ENCODE measurements at regions not wholly inside any gene's neighbourhood (a gene's known extent, or its start where the extent isn't known, plus 50 kb on each side); places are given as distances from the start of the nearest gene placed in this dataset.

GRCh38 chr2:228848638-228849037 lies 422.4 kb downstream of the PID1 start:
- Mint-ChIP-seq H3K9me3 (peaks cover 0 to 25% (median 5%) of the 10 kb centered on the region in 5 donors), H3K4me3 (no peak overlapping the region), H3K27me3 (no peaks in the 10 kb centered on the region), H3K36me3 (no peaks in the 10 kb centered on the region), H3K27ac (no peak overlapping the region), H3K4me1 (no peaks in the 10 kb centered on the region)
- no peaks in the 10 kb centered on the region for H3K9me3 ChIP-seq (ENCODE audit: low read length)
- no peak for DNase-seq
- CTCF ChIA-PET, result no interaction called here
- no peak overlapping the region for H3K4me3 ChIP-seq (ENCODE audit: low read length)
- no peaks in the 10 kb centered on the region for H3K36me3 ChIP-seq (ENCODE audit: insufficient read depth, low read length)
- POLR2A ChIA-PET, result no interaction called here
- no peaks in the 10 kb centered on the region for H3K27me3 ChIP-seq (ENCODE audit: insufficient read depth, low read length, poor library complexity, severe bottlenecking)
- no peak overlapping the region for H3K27ac ChIP-seq (ENCODE audit: low read depth, low read length)
- no peaks in the 10 kb centered on the region for H3K4me1 ChIP-seq (ENCODE audit: insufficient read depth, low read length)

DNA sequence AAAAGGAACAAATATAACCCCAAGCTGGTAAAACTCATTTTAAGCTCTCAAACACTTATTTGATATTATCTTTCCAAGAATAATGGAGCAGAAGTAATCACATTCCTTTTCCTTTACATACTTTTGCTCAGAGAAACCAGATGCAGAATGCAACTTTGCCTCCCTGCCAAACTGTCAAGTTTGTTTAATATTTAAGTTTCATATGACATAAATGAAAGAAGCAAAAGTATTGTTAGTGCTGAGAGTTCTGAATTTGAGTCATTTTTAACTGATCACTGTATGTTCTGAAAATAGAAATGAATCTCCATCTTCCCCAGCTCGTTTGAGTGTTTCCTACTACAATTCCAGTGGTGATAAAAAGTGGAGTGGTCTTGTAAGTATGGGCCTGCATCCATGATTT lies 423.4 kb downstream of the PID1 start:
- ChIA-PET CTCF (no interaction called here), POLR2A (no interaction called here)
- no peaks in the 10 kb centered on the region for H3K36me3 Mint-ChIP-seq
- no peak overlapping the region for H3K27ac Mint-ChIP-seq
- H3K4me3 ChIP-seq (ENCODE audit: low read length), result no peak overlapping the region
- H3K4me1 Mint-ChIP-seq, result no peaks in the 10 kb centered on the region
- no peaks in the 10 kb centered on the region for H3K27me3 Mint-ChIP-seq
- no peaks in the 10 kb centered on the region for H3K36me3 ChIP-seq (ENCODE audit: insufficient read depth, low read length)
- DNase-seq, result no peak
- no peak overlapping the region for H3K27ac ChIP-seq (ENCODE audit: low read depth, low read length)
- H3K9me3 Mint-ChIP-seq, result peaks cover 0 to 25% (median 4%) of the 10 kb centered on the region in 5 donors
- H3K4me1 ChIP-seq (ENCODE audit: insufficient read depth, low read length), result no peaks in the 10 kb centered on the region
- no peak overlapping the region for H3K4me3 Mint-ChIP-seq
- no peaks in the 10 kb centered on the region for H3K9me3 ChIP-seq (ENCODE audit: low read length)
- H3K27me3 ChIP-seq (ENCODE audit: insufficient read depth, low read length, poor library complexity, severe bottlenecking), result no peaks in the 10 kb centered on the region

- H3K36me3 ChIP-seq (ENCODE audit: insufficient read depth, low read length), result no peaks in the 10 kb centered on the region
- ChIA-PET CTCF (no interaction called here), POLR2A (no interaction called here)
- H3K4me1 Mint-ChIP-seq, result no peaks in the 10 kb centered on the region
- H3K27ac Mint-ChIP-seq, result no peak overlapping the region
- no peak for DNase-seq
- H3K9me3 ChIP-seq (ENCODE audit: low read length), result no peaks in the 10 kb centered on the region
- H3K27me3 ChIP-seq (ENCODE audit: insufficient read depth, low read length, poor library complexity, severe bottlenecking), result no peaks in the 10 kb centered on the region
- H3K36me3 Mint-ChIP-seq, result no peaks in the 10 kb centered on the region
- H3K4me3 ChIP-seq (ENCODE audit: low read length), result no peak overlapping the region
- no peaks in the 10 kb centered on the region for H3K4me1 ChIP-seq (ENCODE audit: insufficient read depth, low read length)
- peaks cover 0 to 16% (median 3%) of the 10 kb centered on the region in 5 donors for H3K9me3 Mint-ChIP-seq
- H3K27me3 Mint-ChIP-seq, result no peaks in the 10 kb centered on the region
- no peak overlapping the region for H3K4me3 Mint-ChIP-seq
- no peak overlapping the region for H3K27ac ChIP-seq (ENCODE audit: low read depth, low read length)
These were observed 424.9 kb downstream of the PID1 start for GRCh38 chr2:228846161-228846560.

- Histone ChIP-seq H3K27ac (ENCODE audit: low read depth, low read length) (no peak overlapping the region), H3K36me3 (ENCODE audit: insufficient read depth, low read length) (no peaks in the 10 kb centered on the region), H3K4me3 (ENCODE audit: low read length) (no peak overlapping the region), H3K4me1 (ENCODE audit: insufficient read depth, low read length) (no peaks in the 10 kb centered on the region), H3K9me3 (ENCODE audit: low read length) (no peaks in the 10 kb centered on the region), H3K27me3 (ENCODE audit: insufficient read depth, low read length, poor library complexity, severe bottlenecking) (no peaks in the 10 kb centered on the region)
- Mint-ChIP-seq H3K4me1 (no peaks in the 10 kb centered on the region), H3K36me3 (no peaks in the 10 kb centered on the region), H3K9me3 (peaks cover 0 to 11% (median 3%) of the 10 kb centered on the region in 5 donors), H3K4me3 (no peak overlapping the region), H3K27ac (no peak overlapping the region), H3K27me3 (no peaks in the 10 kb centered on the region)
- DNase-seq, result no peak
- CTCF ChIA-PET, result no interaction called here
- POLR2A ChIA-PET, result no interaction called here
These were observed 425.7 kb downstream of the PID1 start for GRCh38 chr2:228845162-228845925.

DNA sequence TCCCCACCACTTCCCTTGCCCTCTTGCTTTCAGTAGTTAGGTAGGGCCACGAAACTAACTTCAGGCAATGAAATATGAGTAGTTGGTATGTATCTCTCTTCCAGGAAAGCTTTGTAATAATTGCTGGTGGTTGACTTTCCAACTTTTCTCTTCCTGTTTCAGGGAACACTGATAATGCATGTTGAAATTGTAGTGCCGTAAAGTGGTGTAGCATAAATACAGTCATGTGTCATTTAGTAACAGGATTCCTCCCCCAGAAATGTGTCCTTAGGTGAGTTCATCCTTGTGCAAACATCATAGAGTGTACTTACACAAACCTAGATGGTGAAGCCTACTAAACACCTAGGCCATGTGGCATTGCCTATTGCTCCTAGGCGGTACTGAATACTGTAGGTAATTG lies 429.2 kb downstream of the PID1 start:
- no peak overlapping the region for H3K27ac Mint-ChIP-seq
- CTCF ChIA-PET, result no interaction called here
- H3K27me3 Mint-ChIP-seq, result no peaks in the 10 kb centered on the region
- no peaks in the 10 kb centered on the region for H3K4me1 ChIP-seq (ENCODE audit: insufficient read depth, low read length)
- no peaks in the 10 kb centered on the region for H3K36me3 ChIP-seq (ENCODE audit: insufficient read depth, low read length)
- no peak for DNase-seq
- POLR2A ChIA-PET, result no interaction called here
- no peak overlapping the region for H3K4me3 Mint-ChIP-seq
- H3K4me1 Mint-ChIP-seq, result no peaks in the 10 kb centered on the region
- H3K27ac ChIP-seq (ENCODE audit: low read depth, low read length), result no peak overlapping the region
- peaks cover 0 to 13% (median 3%) of the 10 kb centered on the region in 5 donors for H3K9me3 Mint-ChIP-seq
- H3K27me3 ChIP-seq (ENCODE audit: insufficient read depth, low read length, poor library complexity, severe bottlenecking), result no peaks in the 10 kb centered on the region
- H3K4me3 ChIP-seq (ENCODE audit: low read length), result no peak overlapping the region
- H3K36me3 Mint-ChIP-seq, result no peaks in the 10 kb centered on the region
- no peaks in the 10 kb centered on the region for H3K9me3 ChIP-seq (ENCODE audit: low read length)

GRCh38 chr2:228841475-228841874 lies 429.6 kb downstream of the PID1 start:
- H3K9me3 Mint-ChIP-seq, result peaks cover 0 to 10% (median 3%) of the 10 kb centered on the region in 5 donors
- POLR2A ChIA-PET, result no interaction called here

DNA sequence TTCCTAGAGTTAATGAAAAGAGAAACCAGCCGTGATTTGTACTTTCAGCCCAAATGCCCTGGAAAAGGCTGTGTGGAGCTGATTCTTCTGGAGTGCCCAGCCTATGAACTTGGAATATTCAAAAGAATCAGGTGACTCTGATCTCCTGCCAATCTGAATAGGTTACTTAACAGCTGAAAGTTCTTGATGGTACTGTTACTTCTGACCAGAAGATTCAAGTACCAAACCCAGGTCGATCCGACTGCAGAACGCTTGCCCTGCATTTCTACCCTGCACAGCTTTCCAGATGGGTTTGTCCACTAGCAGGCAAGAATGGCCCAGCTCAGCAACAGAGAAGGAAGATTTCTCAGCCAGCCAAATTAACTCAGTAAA lies 430.4 kb downstream of the PID1 start:
- DNase-seq, result no peak
- Histone ChIP-seq H3K4me1 (ENCODE audit: insufficient read depth, low read length) (no peaks in the 10 kb centered on the region), H3K27me3 (ENCODE audit: insufficient read depth, low read length, poor library complexity, severe bottlenecking) (no peaks in the 10 kb centered on the region), H3K4me3 (ENCODE audit: low read length) (no peak overlapping the region), H3K9me3 (ENCODE audit: low read length) (no peaks in the 10 kb centered on the region), H3K36me3 (ENCODE audit: insufficient read depth, low read length) (no peaks in the 10 kb centered on the region), H3K27ac (ENCODE audit: low read depth, low read length) (no peak overlapping the region)
- Mint-ChIP-seq H3K27me3 (no peaks in the 10 kb centered on the region), H3K4me3 (no peak overlapping the region), H3K27ac (no peak overlapping the region), H3K36me3 (no peaks in the 10 kb centered on the region), H3K4me1 (no peaks in the 10 kb centered on the region), H3K9me3 (peaks cover 0 to 8% (median 3%) of the 10 kb centered on the region in 5 donors)
- ChIA-PET POLR2A (no interaction called here), CTCF (no interaction called here)

More at GRCh38 chr2:228841475-228841874, 429.6 kb downstream of the PID1 start:
- H3K27ac Mint-ChIP-seq, result no peak overlapping the region
- no peak for DNase-seq
- H3K4me1 Mint-ChIP-seq, result no peaks in the 10 kb centered on the region
- H3K27me3 ChIP-seq (ENCODE audit: insufficient read depth, low read length, poor library complexity, severe bottlenecking), result no peaks in the 10 kb centered on the region
- H3K4me1 ChIP-seq (ENCODE audit: insufficient read depth, low read length), result no peaks in the 10 kb centered on the region
- H3K27me3 Mint-ChIP-seq, result no peaks in the 10 kb centered on the region
- no peaks in the 10 kb centered on the region for H3K9me3 ChIP-seq (ENCODE audit: low read length)
- H3K4me3 Mint-ChIP-seq, result no peak overlapping the region
- no peaks in the 10 kb centered on the region for H3K36me3 Mint-ChIP-seq
- no peak overlapping the region for H3K4me3 ChIP-seq (ENCODE audit: low read length)
- CTCF ChIA-PET, result no interaction called here
- no peak overlapping the region for H3K27ac ChIP-seq (ENCODE audit: low read depth, low read length)
- H3K36me3 ChIP-seq (ENCODE audit: insufficient read depth, low read length), result no peaks in the 10 kb centered on the region

- Histone ChIP-seq H3K4me1 (ENCODE audit: insufficient read depth, low read length) (no peaks in the 10 kb centered on the region), H3K27me3 (ENCODE audit: insufficient read depth, low read length, poor library complexity, severe bottlenecking) (no peaks in the 10 kb centered on the region), H3K27ac (ENCODE audit: low read depth, low read length) (no peak overlapping the region), H3K36me3 (ENCODE audit: insufficient read depth, low read length) (no peaks in the 10 kb centered on the region), H3K4me3 (ENCODE audit: low read length) (no peak overlapping the region), H3K9me3 (ENCODE audit: low read length) (no peaks in the 10 kb centered on the region)
- H3K9me3 Mint-ChIP-seq, result peaks cover 2 to 8% (median 3%) of the 10 kb centered on the region in 5 donors
- ChIA-PET POLR2A (no interaction called here), CTCF (no interaction called here)
- no peak for DNase-seq
- no peaks in the 10 kb centered on the region for H3K4me1 Mint-ChIP-seq
- H3K36me3 Mint-ChIP-seq, result no peaks in the 10 kb centered on the region
- no peaks in the 10 kb centered on the region for H3K27me3 Mint-ChIP-seq
- H3K4me3 Mint-ChIP-seq, result no peak overlapping the region
- no peak overlapping the region for H3K27ac Mint-ChIP-seq
These were observed 430.9 kb downstream of the PID1 start for GRCh38 chr2:228840113-228840742.

Measured in CD8-positive, alpha-beta memory T cell (primary cell).